Ishikawa (cell line): ENCODE measurements at regions not wholly inside any gene's neighbourhood (a gene's known extent, or its start where the extent isn't known, plus 50 kb on each side); places are given as distances from the start of the nearest gene placed in this dataset.

Source experiments
- CEBPB ChIP-seq: IDR thresholded peaks from 2 replicates; pipeline ENCODE4 v1.6.1; 2012
- CREB1 ChIP-seq: IDR thresholded peaks from 2 replicates; pipeline ENCODE4 v1.6.1; 2012; ENCODE audit warnings: low read depth
- EGR1 ChIP-seq: IDR thresholded peaks from 2 replicates; pipeline ENCODE4 v1.6.1; 2012
- EP300 ChIP-seq: IDR thresholded peaks from 2 replicates; pipeline ENCODE4 v1.6.1; 2012; ENCODE audit warnings: borderline replicate concordance
- FOXM1 ChIP-seq: IDR thresholded peaks from 2 replicates; pipeline ENCODE4 v1.6.1; 2012; ENCODE audit warnings: low read depth, borderline replicate concordance
- MAX ChIP-seq: IDR thresholded peaks from 2 replicates; pipeline ENCODE4 v1.6.1; 2012
- NFIC ChIP-seq: IDR thresholded peaks from 2 replicates; pipeline ENCODE4 v1.6.1; 2012
- RAD21 ChIP-seq: IDR thresholded peaks from 2 replicates; pipeline ENCODE4 v1.6.1; 2012; ENCODE audit warnings: low read depth
- REST ChIP-seq: IDR thresholded peaks from 2 replicates; pipeline ENCODE4 v1.6.1; 2012; ENCODE audit warnings: low read depth, mild to moderate bottlenecking
- TAF1 ChIP-seq: IDR thresholded peaks from 2 replicates; pipeline ENCODE4 v1.6.1; 2012; ENCODE audit warnings: low read depth, mild to moderate bottlenecking
- TCF12 ChIP-seq: IDR thresholded peaks from 2 replicates; pipeline ENCODE4 v1.6.1; 2012; ENCODE audit warnings: low read depth
- TEAD4 ChIP-seq: IDR thresholded peaks from 2 replicates; pipeline ENCODE4 v1.6.1; 2012
- YY1 ChIP-seq: IDR thresholded peaks from 2 replicates; pipeline ENCODE4 v1.6.1; 2012; ENCODE audit warnings: low read depth
- ZBTB7A ChIP-seq: IDR thresholded peaks from 2 replicates; pipeline ENCODE4 v1.6.1; 2012; ENCODE audit warnings: low read depth
- TF ChIP-seq, protein P1 (sequence below): IDR thresholded peaks from 2 replicates; pipeline ENCODE4 v1.6.1; 2012

DNA sequence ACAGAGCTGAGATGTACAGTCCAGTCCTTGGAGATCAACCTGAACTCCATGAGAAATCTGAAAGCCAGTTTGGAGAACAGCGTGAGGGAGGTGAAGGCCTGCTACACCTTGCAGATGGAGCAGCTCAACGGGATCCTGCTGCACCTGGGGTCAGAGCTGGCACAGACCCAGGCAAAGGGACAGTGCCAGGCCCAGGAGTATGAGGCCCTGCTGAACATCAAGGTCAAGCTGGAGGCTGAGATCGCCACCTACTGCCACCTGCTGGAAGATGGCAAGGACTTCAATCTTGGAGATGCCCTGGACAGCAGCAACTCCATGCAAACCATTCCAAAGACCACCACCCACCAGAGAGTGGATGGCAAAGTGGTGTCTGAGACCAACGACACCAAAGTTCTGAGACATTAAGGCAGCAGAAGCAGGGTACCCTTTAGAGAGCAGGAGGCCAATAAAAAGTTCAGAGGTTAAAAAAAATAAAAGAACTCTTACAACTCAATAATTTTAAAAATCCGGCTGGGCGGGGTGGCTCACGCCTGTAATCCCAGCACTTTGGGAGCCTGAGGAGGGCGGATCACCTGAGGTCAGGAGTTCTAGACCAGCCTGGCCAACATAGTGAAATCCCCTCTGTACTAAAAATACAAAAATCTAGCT is 69.9 kb upstream of the RTL6 start:
- TF ChIP-seq RAD21, result peak; percentile 66
- TF ChIP-seq EGR1, result no peak
- no peak for TF ChIP-seq TAF1

- TF ChIP-seq TEAD4, result no peak
These were observed 68.9 kb upstream of the RTL6 start for GRCh38 chr22:44566911-44567310.

DNA sequence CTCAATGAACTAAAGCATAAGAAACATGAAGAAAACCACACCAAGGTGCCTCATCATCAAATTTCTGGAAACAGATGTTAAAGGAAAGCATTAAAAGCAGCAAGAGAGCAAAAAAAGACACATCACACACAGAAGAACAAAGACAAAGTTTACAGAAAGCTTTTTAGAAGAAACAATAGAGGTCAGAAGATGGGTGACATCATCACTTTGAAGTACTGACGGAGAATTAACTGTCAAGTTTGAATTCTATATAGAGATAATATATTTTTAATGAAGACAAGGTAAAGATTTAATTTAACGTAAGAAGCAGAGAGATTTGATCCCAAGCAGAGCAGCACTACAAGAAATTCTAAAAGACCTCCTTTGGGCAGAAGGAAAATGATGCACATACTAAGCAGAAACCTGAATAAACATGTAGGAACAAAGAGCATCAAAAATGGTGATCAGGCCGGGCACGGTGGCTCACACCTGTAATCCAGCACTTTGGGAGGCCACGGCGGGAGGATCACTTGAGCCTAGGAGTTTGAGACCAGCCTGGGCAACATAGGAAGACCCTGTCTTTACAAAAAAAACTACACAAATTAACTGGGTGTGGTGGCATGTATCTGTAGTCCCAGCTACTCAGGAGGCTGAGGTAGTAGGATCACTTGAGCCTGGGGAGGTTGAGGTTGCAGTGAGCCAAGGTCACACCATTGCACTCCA is 63.3 kb upstream of the RTL6 start:
- TF ChIP-seq REST, result no peak
- TF ChIP-seq FOXM1, result no peak
- TF ChIP-seq CEBPB, result no peak
- no peak for TF ChIP-seq YY1
- TF ChIP-seq ZBTB7A, result no peak
- no peak for TF ChIP-seq TAF1
- no peak for TF ChIP-seq EGR1

DNA sequence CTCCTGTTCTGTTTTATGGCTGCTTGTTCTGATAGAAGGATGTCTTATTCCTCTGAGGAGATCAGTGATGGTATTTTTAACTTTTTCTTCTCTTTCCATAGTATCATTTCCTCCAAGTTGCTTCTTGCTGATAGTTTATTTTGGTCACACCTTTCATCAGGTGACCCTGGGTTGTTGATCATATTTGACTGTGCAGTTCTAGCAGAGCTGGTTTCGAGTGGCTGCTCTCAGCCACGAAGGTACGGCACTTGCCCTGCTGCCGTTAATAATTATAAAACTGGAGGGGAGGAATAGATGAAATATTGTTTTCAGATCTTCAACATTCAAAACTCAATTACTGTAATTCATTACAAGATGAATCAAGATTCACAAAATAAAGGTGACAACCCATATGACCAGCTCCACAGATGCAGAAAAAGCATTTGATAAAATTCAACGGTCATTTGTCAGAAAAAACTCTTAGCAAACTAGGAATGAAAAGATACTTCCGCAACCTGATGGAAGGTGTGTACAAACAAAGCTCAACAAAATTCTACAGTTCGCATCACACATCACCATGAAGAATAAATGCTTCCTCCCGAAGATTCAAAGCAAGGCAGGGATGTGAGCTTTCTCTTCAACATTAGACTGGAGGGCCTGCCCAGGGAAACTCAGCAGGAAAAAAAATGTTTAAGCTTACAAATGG is 59.2 kb upstream of the RTL6 start:
- TF ChIP-seq MAX, result no peak
- TF ChIP-seq CEBPB, result no peak
- no peak for TF ChIP-seq ZBTB7A

DNA sequence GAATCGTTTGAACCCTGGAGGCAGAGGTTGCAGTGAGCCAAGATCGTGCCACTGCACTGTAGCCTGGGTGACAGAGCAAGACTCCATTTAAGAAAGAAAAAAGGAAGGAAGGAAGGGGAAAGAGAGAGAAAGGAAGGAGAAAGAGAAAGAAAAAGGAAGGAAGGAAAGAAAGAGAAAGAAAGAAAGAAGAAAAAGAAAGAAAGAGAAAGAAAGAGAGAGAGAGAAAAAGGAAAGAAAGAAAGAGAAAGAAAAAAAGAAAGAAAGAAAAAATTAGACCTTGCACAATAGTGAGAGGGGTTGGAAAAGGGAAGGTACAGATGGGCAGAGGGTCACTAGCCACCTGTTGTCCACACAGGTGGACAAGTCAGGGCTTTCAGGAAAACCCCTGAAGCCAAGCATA is 57.6 kb upstream of the RTL6 start:
- TF ChIP-seq TAF1, result no peak
- no peak for TF ChIP-seq REST
- no peak for TF ChIP-seq TCF12
- TF ChIP-seq MAX, result no peak
- TF ChIP-seq, protein P1, sequence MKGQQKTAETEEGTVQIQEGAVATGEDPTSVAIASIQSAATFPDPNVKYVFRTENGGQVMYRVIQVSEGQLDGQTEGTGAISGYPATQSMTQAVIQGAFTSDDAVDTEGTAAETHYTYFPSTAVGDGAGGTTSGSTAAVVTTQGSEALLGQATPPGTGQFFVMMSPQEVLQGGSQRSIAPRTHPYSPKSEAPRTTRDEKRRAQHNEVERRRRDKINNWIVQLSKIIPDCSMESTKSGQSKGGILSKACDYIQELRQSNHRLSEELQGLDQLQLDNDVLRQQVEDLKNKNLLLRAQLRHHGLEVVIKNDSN, result no peak
- no peak for TF ChIP-seq FOXM1
- TF ChIP-seq ZBTB7A, result no peak
- no peak for TF ChIP-seq NFIC
- TF ChIP-seq RAD21, result no peak
- no peak for TF ChIP-seq EP300
- TF ChIP-seq CREB1, result no peak
- no peak for TF ChIP-seq YY1
- TF ChIP-seq EGR1, result no peak

DNA sequence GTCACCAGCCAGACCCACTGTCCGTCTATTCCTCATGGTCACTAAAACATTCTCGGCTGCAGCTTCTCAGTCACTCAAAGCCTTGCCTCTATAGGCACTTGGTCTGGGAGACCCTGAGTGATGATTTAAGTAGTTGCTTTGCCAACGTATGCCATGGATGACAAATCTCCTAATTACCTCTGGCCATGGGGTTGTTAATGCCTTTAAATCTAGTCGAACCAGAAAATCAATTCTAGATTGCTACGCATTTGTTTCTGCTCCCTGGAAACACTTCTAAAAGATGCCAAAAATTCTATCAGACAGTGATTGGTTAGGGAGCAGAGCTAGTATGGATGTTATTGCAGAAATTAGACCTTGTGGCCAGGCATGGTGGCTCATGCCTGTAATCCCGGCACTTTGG is 57.0 kb upstream of the RTL6 start:
- TF ChIP-seq, protein P1, result no peak

DNA sequence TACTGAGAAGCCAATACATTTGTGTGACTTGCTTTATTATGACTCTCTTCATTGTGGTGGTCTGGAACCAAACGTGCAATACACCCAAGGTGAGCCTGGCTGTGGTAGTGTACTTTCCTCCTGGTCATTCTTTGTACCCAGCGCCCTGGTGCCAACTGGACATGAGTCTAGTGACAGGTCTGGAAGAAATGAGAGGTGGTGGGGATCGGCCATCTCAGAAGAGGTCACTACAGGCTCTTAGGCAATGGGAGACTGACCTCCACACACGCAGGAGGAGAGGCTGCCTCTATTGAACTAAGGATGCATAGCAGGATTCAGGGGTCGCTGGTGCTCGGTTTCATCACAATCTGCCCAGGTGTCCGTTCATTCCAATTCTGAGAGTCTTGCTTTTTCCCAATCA is 56.4 kb upstream of the RTL6 start:
- no peak for TF ChIP-seq REST
- no peak for TF ChIP-seq RAD21
- no peak for TF ChIP-seq MAX
- no peak for TF ChIP-seq CREB1
- no peak for TF ChIP-seq YY1
